ENCODE measurements at regions not wholly inside any gene's neighbourhood (a gene's known extent, or its start where the extent isn't known, plus 50 kb on each side); places are given as distances from the start of the nearest gene placed in this dataset.

GRCh38 chr1:29972421-29973053 is 736.2 kb downstream of the PTPRU start:
- H3K4me1 Mint-ChIP-seq = peaks cover 8% of the 10 kb centered on the region
- H3K27me3 Mint-ChIP-seq = peaks cover 12% of the 10 kb centered on the region
- no peaks in the 10 kb centered on the region for H3K36me3 Mint-ChIP-seq
- H3K4me3 Mint-ChIP-seq = no peak overlapping the region
- H3K27ac Mint-ChIP-seq = no peak overlapping the region
- H3K9me3 Mint-ChIP-seq = peaks cover 7% of the 10 kb centered on the region

- Mint-ChIP-seq H3K27ac (no peak overlapping the region), H3K9me3 (peaks cover under 1% of the 10 kb centered on the region), H3K4me3 (no peak overlapping the region), H3K36me3 (no peaks in the 10 kb centered on the region), H3K4me1 (peaks cover 8% of the 10 kb centered on the region), H3K27me3 (peaks cover 12% of the 10 kb centered on the region)
These were observed 735.4 kb downstream of the PTPRU start for GRCh38 chr1:29971703-29972102.

DNA sequence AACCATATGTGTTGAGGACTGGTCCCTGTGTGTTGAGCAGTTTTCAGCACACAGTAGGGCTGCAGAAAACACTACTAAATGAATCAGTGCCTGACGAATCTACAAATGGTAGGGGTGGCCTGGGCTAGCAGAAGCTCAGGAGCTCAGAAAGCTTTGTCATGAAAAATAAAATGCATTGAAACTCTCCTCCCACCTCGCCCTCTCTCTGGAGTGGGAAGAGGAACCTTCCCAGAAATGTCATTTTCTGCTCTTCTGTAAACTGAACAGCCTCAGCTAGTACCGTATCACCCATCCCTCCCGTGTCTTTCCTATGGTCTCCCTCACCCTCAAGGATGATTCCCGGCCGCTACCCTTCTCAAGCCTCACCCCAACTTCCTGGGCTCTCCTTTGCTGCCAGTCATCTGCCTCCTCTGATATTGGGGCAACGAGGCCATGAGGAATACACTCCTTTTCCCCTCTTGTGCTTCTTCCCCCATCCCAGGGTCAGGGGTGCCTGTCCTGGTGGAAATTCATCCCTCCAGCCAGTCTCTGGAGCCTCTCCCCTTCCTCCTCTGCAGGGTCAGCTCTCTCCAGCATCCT is 734.5 kb downstream of the PTPRU start:
- Mint-ChIP-seq H3K4me3 (no peak overlapping the region), H3K4me1 (peaks cover 8% of the 10 kb centered on the region), H3K36me3 (no peaks in the 10 kb centered on the region), H3K9me3 (no peaks in the 10 kb centered on the region), H3K27ac (no peak overlapping the region), H3K27me3 (peaks cover 13% of the 10 kb centered on the region)

DNA sequence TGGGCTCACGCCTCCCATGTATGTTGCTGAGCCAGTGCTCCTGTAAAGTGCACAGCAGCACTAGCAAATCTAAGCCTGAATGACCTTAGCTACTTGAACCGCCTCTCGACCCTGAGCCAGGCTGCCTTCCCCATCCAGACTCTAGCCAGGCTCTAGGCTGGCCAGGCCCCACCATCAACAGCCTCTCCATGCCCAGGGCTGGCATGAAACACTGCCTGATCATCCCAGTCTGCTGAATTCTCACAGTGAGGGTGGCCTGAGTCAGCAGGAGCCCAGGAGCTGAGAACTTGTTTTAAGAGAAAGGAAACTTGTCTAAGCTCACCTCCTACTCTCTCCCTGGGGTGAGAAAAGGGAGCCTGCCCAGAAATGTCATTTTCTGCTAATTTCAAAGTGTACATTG is 733.3 kb downstream of the PTPRU start:
- Mint-ChIP-seq H3K27ac (no peak overlapping the region), H3K36me3 (no peaks in the 10 kb centered on the region), H3K9me3 (no peaks in the 10 kb centered on the region), H3K4me3 (no peak overlapping the region), H3K27me3 (peaks cover 13% of the 10 kb centered on the region), H3K4me1 (peaks cover 7% of the 10 kb centered on the region)

DNA sequence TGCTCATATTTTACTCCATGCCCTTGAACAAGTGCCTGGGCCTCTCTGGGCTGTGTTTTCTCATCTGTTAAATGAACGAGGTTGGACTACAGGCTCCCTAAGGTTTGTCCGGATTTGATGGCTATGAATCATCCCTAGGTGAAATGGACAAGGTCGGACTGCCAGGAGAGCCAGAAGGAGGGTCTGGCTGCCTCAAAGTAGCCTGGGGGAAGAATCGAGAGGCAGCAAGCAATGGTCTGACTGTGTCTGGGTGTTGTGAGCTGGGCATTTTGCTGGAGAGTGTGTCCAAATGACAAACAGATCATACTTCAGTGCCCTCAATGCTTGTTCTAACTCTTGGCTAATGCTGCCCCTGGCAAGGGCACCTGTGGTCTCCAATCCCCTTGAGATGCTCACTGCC is 730.9 kb downstream of the PTPRU start:
- Mint-ChIP-seq H3K36me3 (no peaks in the 10 kb centered on the region), H3K27ac (no peak overlapping the region), H3K4me1 (no peaks in the 10 kb centered on the region), H3K4me3 (no peak overlapping the region), H3K27me3 (peaks cover 12% of the 10 kb centered on the region), H3K9me3 (no peaks in the 10 kb centered on the region)

DNA sequence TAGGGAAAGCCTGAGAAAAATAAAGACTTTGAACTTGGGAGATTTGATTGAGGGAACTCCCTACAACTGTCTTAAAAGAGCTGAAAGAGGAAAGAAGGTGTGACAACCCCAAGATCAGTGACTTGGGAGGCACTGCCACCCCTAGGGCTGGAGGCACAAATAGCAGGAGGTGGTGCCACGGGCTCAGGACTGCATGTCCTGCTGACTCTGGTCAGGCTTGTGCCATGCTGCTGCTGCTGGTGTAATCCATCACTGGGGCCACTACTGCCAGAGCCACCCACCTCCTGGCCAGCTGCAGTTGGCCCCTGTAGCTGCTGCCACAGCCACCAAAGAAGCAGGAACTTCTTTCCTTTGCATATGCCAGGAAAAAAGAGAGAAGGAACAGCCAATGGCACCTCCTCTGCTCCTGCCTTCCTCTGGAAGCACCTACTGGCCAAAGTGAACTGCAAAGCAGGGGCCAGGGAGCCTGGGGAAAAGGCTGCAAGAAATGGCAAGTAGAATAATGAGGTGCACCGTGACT is 730.3 kb downstream of the PTPRU start:
- Mint-ChIP-seq H3K27me3 (peaks cover 16% of the 10 kb centered on the region), H3K27ac (no peak overlapping the region), H3K36me3 (no peaks in the 10 kb centered on the region), H3K4me1 (no peaks in the 10 kb centered on the region), H3K4me3 (no peak overlapping the region), H3K9me3 (no peaks in the 10 kb centered on the region)

DNA sequence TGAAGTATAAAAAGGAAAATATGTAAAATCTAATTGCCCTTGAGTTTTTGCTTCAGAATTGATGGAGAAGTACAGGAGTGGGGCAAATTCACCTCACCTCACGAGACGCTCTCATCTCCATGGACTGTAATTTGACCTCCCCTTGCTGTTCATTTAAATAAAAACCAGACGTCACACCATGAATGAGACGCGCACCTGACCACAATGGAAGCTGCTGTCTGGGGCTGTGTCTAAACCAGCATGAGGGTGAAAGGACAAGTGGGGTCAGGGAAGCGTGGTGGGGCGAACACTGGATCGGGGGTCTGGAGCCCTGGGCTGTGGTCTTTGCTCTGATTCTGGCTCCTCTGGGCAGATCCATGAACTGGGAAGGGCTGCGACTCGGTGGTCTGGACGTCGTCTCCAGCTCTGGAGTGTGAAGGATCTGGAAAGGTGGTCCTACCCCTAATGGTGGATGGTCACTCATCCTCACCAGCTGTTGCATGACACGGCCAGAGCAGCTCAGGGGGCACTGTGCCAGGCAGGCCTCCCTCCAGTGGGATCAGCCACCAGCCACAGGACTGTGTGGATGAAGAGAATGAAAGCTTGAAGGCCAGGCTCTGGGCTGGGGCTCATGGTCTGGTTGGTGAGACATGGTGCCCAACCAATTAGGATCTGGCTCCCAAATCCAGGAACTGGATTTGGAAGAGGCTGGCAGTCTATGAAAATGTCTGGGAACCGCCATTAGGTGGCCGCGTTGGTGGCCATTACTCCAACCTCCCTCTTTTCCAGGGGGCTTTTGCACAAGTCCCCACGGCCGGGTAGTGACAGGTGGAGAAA is 728.6 kb downstream of the PTPRU start:
- Mint-ChIP-seq H3K4me1 (no peaks in the 10 kb centered on the region), H3K9me3 (no peaks in the 10 kb centered on the region), H3K4me3 (no peak overlapping the region), H3K27me3 (peaks cover 10% of the 10 kb centered on the region), H3K27ac (no peak overlapping the region), H3K36me3 (no peaks in the 10 kb centered on the region)

DNA sequence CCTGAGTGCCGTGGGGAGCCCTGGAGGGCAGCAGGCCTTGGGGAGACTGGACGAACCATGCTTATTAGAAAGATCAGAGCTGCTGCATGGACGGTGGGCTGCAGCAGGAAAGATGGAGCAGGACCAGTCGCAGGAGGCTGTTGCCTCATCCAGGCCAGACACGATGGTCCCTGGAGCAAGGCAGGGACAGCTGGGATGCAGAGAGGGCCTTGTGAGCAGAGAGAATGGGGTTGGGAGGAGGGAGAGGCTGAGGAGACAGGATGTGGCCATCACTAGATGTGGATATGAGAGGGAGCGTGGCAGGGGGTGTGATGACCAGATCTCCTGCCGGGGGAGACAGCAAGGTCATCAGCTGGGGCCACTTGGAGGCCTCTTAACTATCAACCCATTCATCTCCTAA is 727.6 kb downstream of the PTPRU start:
- Mint-ChIP-seq H3K27me3 (peaks cover 8% of the 10 kb centered on the region), H3K4me1 (no peaks in the 10 kb centered on the region), H3K9me3 (no peaks in the 10 kb centered on the region), H3K4me3 (no peak overlapping the region), H3K36me3 (no peaks in the 10 kb centered on the region), H3K27ac (no peak overlapping the region)

GRCh38 chr1:29962831-29963247 is 726.5 kb downstream of the PTPRU start:
- no peaks in the 10 kb centered on the region for H3K9me3 Mint-ChIP-seq
- H3K27ac Mint-ChIP-seq = no peak overlapping the region
- H3K27me3 Mint-ChIP-seq = peaks cover 8% of the 10 kb centered on the region
- H3K4me1 Mint-ChIP-seq = no peaks in the 10 kb centered on the region
- no peak overlapping the region for H3K4me3 Mint-ChIP-seq
- H3K36me3 Mint-ChIP-seq = no peaks in the 10 kb centered on the region

DNA sequence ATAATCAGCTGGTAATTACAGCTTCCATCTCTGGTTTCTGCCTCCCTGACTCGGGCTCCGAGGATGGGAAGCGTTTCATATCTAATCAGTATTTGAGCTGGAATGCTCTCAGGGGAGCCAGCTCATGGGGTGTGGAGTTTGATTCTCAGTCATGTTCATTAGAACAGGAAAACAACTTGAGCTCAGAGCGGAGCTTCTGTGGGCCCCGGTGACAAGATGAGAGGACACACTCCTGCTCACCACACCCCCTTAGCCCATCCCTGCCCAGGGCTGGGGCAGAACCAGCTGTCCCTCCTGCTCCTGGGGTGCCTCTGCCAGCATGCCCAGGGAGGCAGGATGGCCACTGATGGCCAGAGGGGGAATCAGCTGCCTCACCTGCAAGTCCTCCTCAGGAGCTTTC is 726.0 kb downstream of the PTPRU start:
- Mint-ChIP-seq H3K27ac (no peak overlapping the region), H3K9me3 (no peaks in the 10 kb centered on the region), H3K36me3 (no peaks in the 10 kb centered on the region)

GRCh38 chr1:29961293-29962059 is 725.2 kb downstream of the PTPRU start:
- H3K4me3 Mint-ChIP-seq = no peak overlapping the region
- H3K27ac Mint-ChIP-seq = no peak overlapping the region
- no peaks in the 10 kb centered on the region for H3K9me3 Mint-ChIP-seq

More for the DNA sequence above, 726.0 kb downstream of the PTPRU start:
- Mint-ChIP-seq H3K4me3 (no peak overlapping the region), H3K27me3 (peaks cover 8% of the 10 kb centered on the region), H3K4me1 (no peaks in the 10 kb centered on the region)

GRCh38 chr1:29960876-29961275 is 724.6 kb downstream of the PTPRU start:
- no peaks in the 10 kb centered on the region for H3K4me1 Mint-ChIP-seq
- peaks cover 7% of the 10 kb centered on the region for H3K27me3 Mint-ChIP-seq
- H3K27ac Mint-ChIP-seq = no peak overlapping the region
- peaks cover 6% of the 10 kb centered on the region for H3K9me3 Mint-ChIP-seq
- H3K4me3 Mint-ChIP-seq = no peak overlapping the region
- no peaks in the 10 kb centered on the region for H3K36me3 Mint-ChIP-seq

More at GRCh38 chr1:29961293-29962059, 725.2 kb downstream of the PTPRU start:
- Mint-ChIP-seq H3K4me1 (no peaks in the 10 kb centered on the region), H3K27me3 (peaks cover 8% of the 10 kb centered on the region), H3K36me3 (no peaks in the 10 kb centered on the region)

- H3K27ac Mint-ChIP-seq = no peak overlapping the region
- H3K27me3 Mint-ChIP-seq = peaks cover 7% of the 10 kb centered on the region
- H3K4me3 Mint-ChIP-seq = no peak overlapping the region
- H3K36me3 Mint-ChIP-seq = no peaks in the 10 kb centered on the region
- no peaks in the 10 kb centered on the region for H3K4me1 Mint-ChIP-seq
- peaks cover 8% of the 10 kb centered on the region for H3K9me3 Mint-ChIP-seq
These were observed 723.9 kb downstream of the PTPRU start for GRCh38 chr1:29960156-29960755.

DNA sequence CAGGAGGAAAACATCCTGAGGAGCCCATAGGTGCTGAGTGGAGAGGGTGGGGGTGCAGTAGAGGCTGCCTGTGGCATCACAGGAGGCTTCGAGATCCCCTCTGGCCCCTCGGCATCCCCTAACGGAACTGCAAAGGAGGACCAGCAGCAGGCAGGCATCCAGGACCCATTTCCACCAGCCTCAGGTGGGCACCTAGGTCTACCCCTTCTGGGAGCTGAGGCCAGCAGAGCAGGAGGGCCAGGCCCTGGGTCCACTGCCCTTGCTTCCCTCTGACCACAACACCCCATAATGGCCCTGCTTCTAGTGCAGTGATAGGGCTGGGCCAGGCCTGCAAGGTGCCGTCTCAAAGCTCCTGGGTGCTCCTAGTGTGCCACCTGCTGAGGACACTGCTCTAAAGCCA is 723.0 kb downstream of the PTPRU start:
- no peaks in the 10 kb centered on the region for H3K36me3 Mint-ChIP-seq
- H3K4me1 Mint-ChIP-seq = no peaks in the 10 kb centered on the region
- no peak overlapping the region for H3K27ac Mint-ChIP-seq
- no peak overlapping the region for H3K4me3 Mint-ChIP-seq
- H3K9me3 Mint-ChIP-seq = peaks cover 8% of the 10 kb centered on the region
- H3K27me3 Mint-ChIP-seq = peaks cover 7% of the 10 kb centered on the region

DNA sequence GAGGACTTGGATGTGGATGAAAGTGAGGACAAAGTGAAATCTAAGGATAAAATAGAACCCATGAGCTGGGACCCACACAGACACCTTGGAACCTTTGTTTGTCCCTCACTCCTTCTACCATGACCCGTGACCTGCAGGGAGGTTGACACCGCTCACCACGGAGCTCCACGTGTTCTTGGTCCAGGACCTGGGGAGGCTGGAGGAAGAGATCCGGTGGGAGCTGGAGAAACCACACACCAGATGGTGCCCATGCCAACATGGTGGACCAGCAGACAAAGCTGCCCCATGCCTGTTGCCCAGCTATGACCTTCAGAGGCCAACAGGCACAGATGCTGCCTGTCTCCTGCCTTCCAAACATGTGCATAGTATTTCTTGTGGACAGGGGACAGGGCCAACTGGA is 721.9 kb downstream of the PTPRU start:
- Mint-ChIP-seq H3K27ac (no peak overlapping the region), H3K36me3 (no peaks in the 10 kb centered on the region), H3K27me3 (peaks cover 7% of the 10 kb centered on the region), H3K4me3 (no peak overlapping the region), H3K9me3 (peaks cover 8% of the 10 kb centered on the region), H3K4me1 (no peaks in the 10 kb centered on the region)
